ENCODE measurements at regions not wholly inside any gene's neighbourhood (a gene's known extent, or its start where the extent isn't known, plus 50 kb on each side); places are given as distances from the start of the nearest gene placed in this dataset.

- no peaks in the 10 kb centered on the region for H3K27me3 ChIP-seq (replicated peaks in 1 of 4; ENCODE audit: control insufficient read depth in 3 of 4, extremely low read depth in 1 of 4, insufficient read depth in 3 of 4, low read length in 3 of 4)
- H3K23me2 ChIP-seq (ENCODE audit: low read depth, low read length): no peaks in the 10 kb centered on the region
- H3K4me2 ChIP-seq (ENCODE audit: insufficient read depth in 1 of 2, low read depth in 2 of 2, low read length in 2 of 2): no peak overlapping the region
- no peak overlapping the region for H4K5ac ChIP-seq (ENCODE audit: insufficient read length, low read depth, low read length)
- H3K23ac ChIP-seq (ENCODE audit: insufficient read length): no peak overlapping the region
- H3K79me1 ChIP-seq (ENCODE audit: low read depth, low read length): no peaks in the 10 kb centered on the region
- H2BK15ac ChIP-seq (ENCODE audit: low read length): no peak overlapping the region
- no peak overlapping the region for H4K91ac ChIP-seq (replicated peaks; ENCODE audit: insufficient read length, low read length)
- TF ChIP-seq CEBPB (IDR thresholded peaks at IDR 0.05; ENCODE audit: low read depth, low read length) (no peak), MAX (IDR thresholded peaks at IDR 0.05) (no peak), ATF2 (IDR thresholded peaks at IDR 0.05; ENCODE audit: low read length) (no peak), CREB1 (IDR thresholded peaks at IDR 0.05) (no peak), SP2 (IDR thresholded peaks at IDR 0.05; ENCODE audit: low read length) (no peak), GABPA (IDR thresholded peaks at IDR 0.05; ENCODE audit: borderline replicate concordance, insufficient read depth, low read length) (no peak), HDAC6 (IDR thresholded peaks at IDR 0.05; ENCODE audit: low read depth, low read length) (no peak), MAFK (IDR thresholded peaks at IDR 0.05; ENCODE audit: low read depth, low read length) (no peak), SUZ12 (IDR thresholded peaks at IDR 0.05; ENCODE audit: low read length) (no peak), HDAC2 (IDR thresholded peaks at IDR 0.05; ENCODE audit: borderline replicate concordance in 1 of 2, low read depth in 2 of 2, low read length in 2 of 2) (no peak), GTF2F1 (IDR thresholded peaks at IDR 0.05; ENCODE audit: borderline replicate concordance, low read depth, low read length) (no peak), SAP30 (IDR thresholded peaks at IDR 0.05; ENCODE audit: insufficient read depth, insufficient replicate concordance, low read length) (no peak), BCL11A (IDR thresholded peaks at IDR 0.05; ENCODE audit: low read depth in 2 of 2, low read length in 2 of 2) (no peak), SIX5 (IDR thresholded peaks at IDR 0.05; ENCODE audit: low read depth, low read length) (no peak)
- H3K4me3 ChIP-seq (ENCODE audit: extremely low read depth in 1 of 4, insufficient read depth in 2 of 4, low read depth in 3 of 4, low read length in 4 of 4): no peak overlapping the region
- no peak overlapping the region for H2BK120ac ChIP-seq (replicated peaks; ENCODE audit: low read depth, low read length)
- POLR2A ChIA-PET (ENCODE audit: partially characterized antibody): no interaction called here
- H4K20me1 ChIP-seq (replicated peaks in 1 of 2; ENCODE audit: control insufficient read depth in 1 of 2, insufficient read depth in 2 of 2, low read length in 2 of 2): no peaks in the 10 kb centered on the region
- no peak overlapping the region for H2BK20ac ChIP-seq (ENCODE audit: low read length)
- no peak overlapping the region for H2BK12ac ChIP-seq (ENCODE audit: low read depth, low read length)
- CTCF ChIA-PET (ENCODE audit: partially characterized antibody): interaction anchor here (0.6 to 0.9 kb wide), 4 partner anchors 38 to 244 kb away, joined by 3 to 4 read pairs (median 4); no protein-coding TSS in a partner anchor
- no peak overlapping the region for H4K8ac ChIP-seq (ENCODE audit: extremely low read depth, insufficient read depth, low read length)
- no peaks in the 10 kb centered on the region for H3K79me2 ChIP-seq (ENCODE audit: control insufficient read depth in 1 of 2, insufficient read depth in 2 of 2, low read length in 2 of 2)
- no peak overlapping the region for H2BK5ac ChIP-seq (ENCODE audit: low read depth, low read length)
- no peak overlapping the region for H3K14ac ChIP-seq (ENCODE audit: insufficient read length)
- H2AFZ ChIP-seq (ENCODE audit: low read length): no peak overlapping the region
- no peaks in the 10 kb centered on the region for H3K4me1 ChIP-seq (replicated peaks in 1 of 4; ENCODE audit: control insufficient read depth in 3 of 4, insufficient read depth in 4 of 4, low read length in 3 of 4)
- H3K4ac ChIP-seq (replicated peaks; ENCODE audit: insufficient read length, low read depth, low read length): no peak overlapping the region
- no peak overlapping the region for H3K56ac ChIP-seq (replicated peaks; ENCODE audit: insufficient read length, low read depth, low read length)
- H3K18ac ChIP-seq (ENCODE audit: extremely low read depth, low read length): no peak overlapping the region
- no peak for FAIRE-seq
- no peak overlapping the region for H2AK5ac ChIP-seq (ENCODE audit: low read depth, low read length)
- H3K27ac ChIP-seq (ENCODE audit: low read depth, low read length): no peak overlapping the region
- no peaks in the 10 kb centered on the region for H3K36me3 ChIP-seq (ENCODE audit: control insufficient read depth in 2 of 4, insufficient read depth in 4 of 4, low read length in 3 of 4)
- DNase-seq (ENCODE audit: low read depth in 1 of 2, low spot score in 2 of 2): no peak
- no peak overlapping the region for H3K9ac ChIP-seq (replicated peaks in 1 of 4; ENCODE audit: extremely low read depth in 1 of 4, low read depth in 3 of 4, low read length in 3 of 4)
- no peaks in the 10 kb centered on the region for H3K9me3 ChIP-seq (ENCODE audit: insufficient read depth in 2 of 2, low read depth in 1 of 2, low read length in 1 of 2)
Measured at GRCh38 chr2:18133310-18133709, 254.8 kb downstream of the KCNS3 start.
